GM12878 (cell line): ENCODE measurements at regions not wholly inside any gene's neighbourhood (a gene's known extent, or its start where the extent isn't known, plus 50 kb on each side); places are given as distances from the start of the nearest gene placed in this dataset.

ENCODE experiments used
- GABPA ChIP-seq: IDR thresholded peaks from 2 replicates; pipeline ENCODE4 v1.6.1; 2014; ENCODE audit warnings: antibody characterized with exemption, low read depth, mild to moderate bottlenecking, inconsistent platforms
- MTA3 ChIP-seq: IDR thresholded peaks from 2 replicates; pipeline ENCODE4 v1.6.1; 2012; ENCODE audit warnings: low read length, inconsistent platforms, borderline replicate concordance
- RAD21 ChIP-seq: IDR thresholded peaks from 2 replicates; pipeline ENCODE4 v1.6.1; 2011; ENCODE audit warnings: mild to moderate bottlenecking, low read depth, low read length, moderate library complexity; ENCODE audit not compliant: insufficient read depth
- TF ChIP-seq, protein P1 (sequence below), 3 experiments: IDR thresholded peaks in 2 of 3; conservative IDR thresholded peaks in 1 of 3; 2 replicates each; pipeline ENCODE4 v1.5.1; 2011; ENCODE audit warnings: low read depth in 3 of 3, low read length in 3 of 3, mild to moderate bottlenecking in 3 of 3, control low read depth in 2 of 3, moderate library complexity in 2 of 3, inconsistent platforms in 1 of 3, mixed read lengths in 1 of 3; ENCODE audit not compliant: control insufficient read depth in 2 of 3, insufficient read depth in 1 of 3; ENCODE audit errors: extremely low read depth in 1 of 3
- TF ChIP-seq, protein P2 (sequence below): IDR thresholded peaks from 2 replicates; pipeline ENCODE4 v1.6.1; 2012; ENCODE audit warnings: mild to moderate bottlenecking, low read depth, low read length

DNA sequence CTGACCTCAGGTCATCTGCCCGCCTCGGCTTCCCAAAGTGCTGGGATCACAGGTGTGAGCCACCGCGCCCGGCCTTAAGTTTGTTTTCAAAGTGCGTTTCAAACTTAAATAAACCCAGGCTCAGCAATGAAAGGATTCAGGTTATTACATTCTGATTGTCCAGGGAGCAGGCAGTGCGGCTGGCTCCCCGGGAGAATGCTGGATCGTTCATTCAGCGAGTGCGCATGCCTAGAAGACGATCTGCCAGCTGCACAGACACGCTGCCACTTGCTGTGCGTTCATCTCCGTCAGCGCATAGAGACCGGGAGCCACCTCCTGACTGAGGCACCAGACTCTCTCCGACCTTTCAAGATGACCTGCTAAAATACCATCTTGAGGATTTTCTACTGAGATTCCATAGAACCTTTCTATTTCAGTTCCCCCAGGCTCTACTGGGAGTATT, 163.9 kb upstream of the ZNF217 start:
- TF ChIP-seq, protein P1, sequence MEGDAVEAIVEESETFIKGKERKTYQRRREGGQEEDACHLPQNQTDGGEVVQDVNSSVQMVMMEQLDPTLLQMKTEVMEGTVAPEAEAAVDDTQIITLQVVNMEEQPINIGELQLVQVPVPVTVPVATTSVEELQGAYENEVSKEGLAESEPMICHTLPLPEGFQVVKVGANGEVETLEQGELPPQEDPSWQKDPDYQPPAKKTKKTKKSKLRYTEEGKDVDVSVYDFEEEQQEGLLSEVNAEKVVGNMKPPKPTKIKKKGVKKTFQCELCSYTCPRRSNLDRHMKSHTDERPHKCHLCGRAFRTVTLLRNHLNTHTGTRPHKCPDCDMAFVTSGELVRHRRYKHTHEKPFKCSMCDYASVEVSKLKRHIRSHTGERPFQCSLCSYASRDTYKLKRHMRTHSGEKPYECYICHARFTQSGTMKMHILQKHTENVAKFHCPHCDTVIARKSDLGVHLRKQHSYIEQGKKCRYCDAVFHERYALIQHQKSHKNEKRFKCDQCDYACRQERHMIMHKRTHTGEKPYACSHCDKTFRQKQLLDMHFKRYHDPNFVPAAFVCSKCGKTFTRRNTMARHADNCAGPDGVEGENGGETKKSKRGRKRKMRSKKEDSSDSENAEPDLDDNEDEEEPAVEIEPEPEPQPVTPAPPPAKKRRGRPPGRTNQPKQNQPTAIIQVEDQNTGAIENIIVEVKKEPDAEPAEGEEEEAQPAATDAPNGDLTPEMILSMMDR (IDR thresholded peaks at IDR 0.05 in 2 of 3, conservative IDR thresholded peaks at IDR 0.05 in 1 of 3; ENCODE audit: control insufficient read depth in 2 of 3, extremely low read depth in 1 of 3, insufficient read depth in 1 of 3, low read depth in 3 of 3, low read length in 3 of 3): no peak
- TF ChIP-seq GABPA (no peak), RAD21 (no peak), MTA3 (no peak)
- TF ChIP-seq, protein P2, sequence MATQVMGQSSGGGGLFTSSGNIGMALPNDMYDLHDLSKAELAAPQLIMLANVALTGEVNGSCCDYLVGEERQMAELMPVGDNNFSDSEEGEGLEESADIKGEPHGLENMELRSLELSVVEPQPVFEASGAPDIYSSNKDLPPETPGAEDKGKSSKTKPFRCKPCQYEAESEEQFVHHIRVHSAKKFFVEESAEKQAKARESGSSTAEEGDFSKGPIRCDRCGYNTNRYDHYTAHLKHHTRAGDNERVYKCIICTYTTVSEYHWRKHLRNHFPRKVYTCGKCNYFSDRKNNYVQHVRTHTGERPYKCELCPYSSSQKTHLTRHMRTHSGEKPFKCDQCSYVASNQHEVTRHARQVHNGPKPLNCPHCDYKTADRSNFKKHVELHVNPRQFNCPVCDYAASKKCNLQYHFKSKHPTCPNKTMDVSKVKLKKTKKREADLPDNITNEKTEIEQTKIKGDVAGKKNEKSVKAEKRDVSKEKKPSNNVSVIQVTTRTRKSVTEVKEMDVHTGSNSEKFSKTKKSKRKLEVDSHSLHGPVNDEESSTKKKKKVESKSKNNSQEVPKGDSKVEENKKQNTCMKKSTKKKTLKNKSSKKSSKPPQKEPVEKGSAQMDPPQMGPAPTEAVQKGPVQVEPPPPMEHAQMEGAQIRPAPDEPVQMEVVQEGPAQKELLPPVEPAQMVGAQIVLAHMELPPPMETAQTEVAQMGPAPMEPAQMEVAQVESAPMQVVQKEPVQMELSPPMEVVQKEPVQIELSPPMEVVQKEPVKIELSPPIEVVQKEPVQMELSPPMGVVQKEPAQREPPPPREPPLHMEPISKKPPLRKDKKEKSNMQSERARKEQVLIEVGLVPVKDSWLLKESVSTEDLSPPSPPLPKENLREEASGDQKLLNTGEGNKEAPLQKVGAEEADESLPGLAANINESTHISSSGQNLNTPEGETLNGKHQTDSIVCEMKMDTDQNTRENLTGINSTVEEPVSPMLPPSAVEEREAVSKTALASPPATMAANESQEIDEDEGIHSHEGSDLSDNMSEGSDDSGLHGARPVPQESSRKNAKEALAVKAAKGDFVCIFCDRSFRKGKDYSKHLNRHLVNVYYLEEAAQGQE: no peak
